GM12878 (cell line): ENCODE measurements at regions not wholly inside any gene's neighbourhood (a gene's known extent, or its start where the extent isn't known, plus 50 kb on each side); places are given as distances from the start of the nearest gene placed in this dataset.

Source experiments
- ATF3 ChIP-seq: IDR thresholded peaks from 2 replicates; pipeline ENCODE4 v1.6.1; 2011; ENCODE audit warnings: low read depth, mild to moderate bottlenecking, low read length, moderate library complexity, borderline replicate concordance; ENCODE audit errors: extremely low read depth
- BACH1 ChIP-seq: fragments of 450-650 bp; IDR thresholded peaks from 2 replicates; pipeline ENCODE4 v1.6.1; 2017; ENCODE audit warnings: mild to moderate bottlenecking, borderline replicate concordance
- MAX ChIP-seq: IDR thresholded peaks from 2 replicates; pipeline ENCODE4 v1.6.1; 2012; ENCODE audit warnings: low read depth, low read length, improper control_type of control experiment
- PRDM15 ChIP-seq: fragments of 450-650 bp; formaldehyde crosslinking; IDR thresholded peaks from 2 replicates; pipeline ENCODE4 v1.4.0; 2020; ENCODE audit warnings: mild to moderate bottlenecking, moderate library complexity
- SIX5 ChIP-seq: IDR thresholded peaks from 2 replicates; pipeline ENCODE4 v1.6.1; 2011; ENCODE audit warnings: mild to moderate bottlenecking, low read depth, low read length, moderate library complexity; ENCODE audit not compliant: severe bottlenecking
- SREBF2 ChIP-seq: IDR thresholded peaks from 2 replicates; pipeline ENCODE4 v1.6.1; 2012; ENCODE audit warnings: mild to moderate bottlenecking, low read length
- SUPT20H ChIP-seq: IDR thresholded peaks from 2 replicates; pipeline ENCODE4 v1.6.1; 2011; ENCODE audit warnings: low read depth, mild to moderate bottlenecking, low read length, moderate library complexity, borderline replicate concordance; ENCODE audit not compliant: control insufficient read depth
- ZBTB40 ChIP-seq: fragments of 450-650 bp; IDR thresholded peaks from 2 replicates; pipeline ENCODE4 v1.6.1; 2016; ENCODE audit warnings: mild to moderate bottlenecking, moderate library complexity, borderline replicate concordance

- TF ChIP-seq ZBTB40 (no peak), SREBF2 (no peak), SUPT20H (no peak), SIX5 (no peak), PRDM15 (CRISPR knock-in tag) (no peak), MAX (no peak), ATF3 (no peak), BACH1 (no peak)
Observed at GRCh38 chr4:56743550-56743949, 62.5 kb upstream of the HOPX start (continued).
